Lower leg skin (tissue), 3 donors: ENCODE measurements at regions not wholly inside any gene's neighbourhood (a gene's known extent, or its start where the extent isn't known, plus 50 kb on each side); places are given as distances from the start of the nearest gene placed in this dataset.

Experiments
- POLR2A ChIP-seq, 2 donors: fragments of 450-650 bp; IDR thresholded peaks; one replicate each; pipeline ENCODE4 v1.6.1; 2016 to 2017; ENCODE audit warnings: antibody characterized with exemption in 2 of 2, mild to moderate bottlenecking in 1 of 2, moderate library complexity in 1 of 2
- TF ChIP-seq, protein P1 (sequence below), 3 donors: fragments of 450-650 bp; IDR thresholded peaks; one replicate each; pipeline ENCODE4 v1.5.1; 2016; ENCODE audit warnings: antibody characterized with exemption in 3 of 3, mild to moderate bottlenecking in 3 of 3, moderate library complexity in 2 of 3

- TF ChIP-seq, protein P1, sequence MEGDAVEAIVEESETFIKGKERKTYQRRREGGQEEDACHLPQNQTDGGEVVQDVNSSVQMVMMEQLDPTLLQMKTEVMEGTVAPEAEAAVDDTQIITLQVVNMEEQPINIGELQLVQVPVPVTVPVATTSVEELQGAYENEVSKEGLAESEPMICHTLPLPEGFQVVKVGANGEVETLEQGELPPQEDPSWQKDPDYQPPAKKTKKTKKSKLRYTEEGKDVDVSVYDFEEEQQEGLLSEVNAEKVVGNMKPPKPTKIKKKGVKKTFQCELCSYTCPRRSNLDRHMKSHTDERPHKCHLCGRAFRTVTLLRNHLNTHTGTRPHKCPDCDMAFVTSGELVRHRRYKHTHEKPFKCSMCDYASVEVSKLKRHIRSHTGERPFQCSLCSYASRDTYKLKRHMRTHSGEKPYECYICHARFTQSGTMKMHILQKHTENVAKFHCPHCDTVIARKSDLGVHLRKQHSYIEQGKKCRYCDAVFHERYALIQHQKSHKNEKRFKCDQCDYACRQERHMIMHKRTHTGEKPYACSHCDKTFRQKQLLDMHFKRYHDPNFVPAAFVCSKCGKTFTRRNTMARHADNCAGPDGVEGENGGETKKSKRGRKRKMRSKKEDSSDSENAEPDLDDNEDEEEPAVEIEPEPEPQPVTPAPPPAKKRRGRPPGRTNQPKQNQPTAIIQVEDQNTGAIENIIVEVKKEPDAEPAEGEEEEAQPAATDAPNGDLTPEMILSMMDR (IDR thresholded peaks at IDR 0.05) = no peak
- no peak for TF ChIP-seq POLR2A (IDR thresholded peaks at IDR 0.05)
These were observed 328.7 kb upstream of the EDNRB start for GRCh38 chr13:78247362-78247761.
